NCI-H1930 (cell line): ENCODE measurements at regions not wholly inside any gene's neighbourhood (a gene's known extent, or its start where the extent isn't known, plus 50 kb on each side); places are given as distances from the start of the nearest gene placed in this dataset.
"Not testable (repeated sequence)": the region's sequence is repeated elsewhere in the genome, so short reads cannot be mapped to it uniquely, and the experiment has no call there.

Source experiments
- DNase-seq, 2 experiments: peaks; one replicate each; lab custom pipeline; 2025; lab: John Stamatoyannopoulos, UW

GRCh38 chr2:149715005-149715592, 127.5 kb upstream of the MMADHC start:
- DNase-seq: no peak

GRCh38 chr2:149709496-149710263, 122.1 kb upstream of the MMADHC start:
- no peak for DNase-seq

GRCh38 chr2:149703281-149703680, 115.7 kb upstream of the MMADHC start:
- no peak for DNase-seq

GRCh38 chr2:149702571-149702970, 115.0 kb upstream of the MMADHC start:
- no peak for DNase-seq

GRCh38 chr2:149701241-149701640, 113.7 kb upstream of the MMADHC start:
- no peak for DNase-seq

- DNase-seq: no peak
Measured at GRCh38 chr2:149692961-149693396, 105.4 kb upstream of the MMADHC start.

- no peak for DNase-seq
Measured at GRCh38 chr2:149690825-149691224, 103.2 kb upstream of the MMADHC start.

- no peak for DNase-seq
Measured at GRCh38 chr2:149687052-149687427, 99.5 kb upstream of the MMADHC start.

GRCh38 chr2:149686136-149687051, 98.8 kb upstream of the MMADHC start:
- no peak for DNase-seq

- DNase-seq: not testable (repeated sequence)
Measured at GRCh38 chr2:149685401-149685800, 97.8 kb upstream of the MMADHC start.

GRCh38 chr2:149679286-149679685, 91.7 kb upstream of the MMADHC start:
- no peak for DNase-seq

- no peak for DNase-seq
Measured at GRCh38 chr2:149677416-149677815, 89.8 kb upstream of the MMADHC start.

- no peak for DNase-seq
Measured at GRCh38 chr2:149670086-149670485, 82.5 kb upstream of the MMADHC start.

GRCh38 chr2:149666809-149667320, 79.3 kb upstream of the MMADHC start:
- DNase-seq: no peak

- DNase-seq: no peak
Measured at GRCh38 chr2:149664896-149665295, 77.3 kb upstream of the MMADHC start.

- no peak for DNase-seq
Measured at GRCh38 chr2:149662556-149662955, 75.0 kb upstream of the MMADHC start.

GRCh38 chr2:149661844-149662243, 74.3 kb upstream of the MMADHC start:
- DNase-seq: no peak

- no peak for DNase-seq
Measured at GRCh38 chr2:149658553-149658952, 71.0 kb upstream of the MMADHC start.

GRCh38 chr2:149657401-149658040, 69.9 kb upstream of the MMADHC start:
- no peak for DNase-seq

- DNase-seq: no peak
Measured at GRCh38 chr2:149656996-149657395, 69.4 kb upstream of the MMADHC start.

GRCh38 chr2:149653831-149654445, 66.4 kb upstream of the MMADHC start:
- no peak for DNase-seq

GRCh38 chr2:149652926-149653325, 65.4 kb upstream of the MMADHC start:
- DNase-seq: no peak
